Right cardiac atrium (tissue), 5 donors: ENCODE measurements at regions not wholly inside any gene's neighbourhood (a gene's known extent, or its start where the extent isn't known, plus 50 kb on each side); places are given as distances from the start of the nearest gene placed in this dataset.

Experiments
- ATAC-seq, 2 donors: fragments of 200-7000 bp; cut with Tn5 transposase; one replicate each; pipeline versions ENCODE4 v1.8.0 to v1.9.1; 2020; ENCODE audit warnings: moderate library complexity in 2 of 2, mild to moderate bottlenecking in 1 of 2
- DNase-seq, 3 donors: peaks; one replicate each; pipeline ENCODE4 v3.0.0-alpha.2; 2020
- H3K27ac ChIP-seq: one replicate; pipeline ENCODE4 v1.5.1; 2013; ENCODE audit warnings: mild to moderate bottlenecking, low read length, control low read depth, moderate library complexity
- H3K27me3 ChIP-seq: one replicate; pipeline ENCODE4 v1.6.1; 2013; ENCODE audit not compliant: control insufficient read depth, insufficient read depth
- H3K4me1 ChIP-seq: one replicate; pipeline ENCODE4 v1.6.1; 2013; ENCODE audit warnings: low read length; ENCODE audit not compliant: control insufficient read depth, insufficient read depth
- H3K4me3 ChIP-seq: one replicate; pipeline ENCODE4 v1.5.1; 2013; ENCODE audit warnings: low read length, control low read depth
- H3K9me3 ChIP-seq: one replicate; pipeline ENCODE4 v1.6.1; 2013; ENCODE audit warnings: low read length; ENCODE audit not compliant: control insufficient read depth
- WGBS: extraction: QIAGEN DNeasy Blood & Tissue Kit; methylation state at CpG from one replicate; pipeline ENCODE4 v1.1.7; 2013; 5-methylcytosine and 5-hydroxymethylcytosine counted together
- intact Hi-C, 4 donors: fragments of 100-400 bp; cut with DNase I; formaldehyde crosslinking; loops; one replicate each; pipeline versions ENCODE4 v1.11.0 to v1.14.0; 2022 to 2023
- donor health status: healthy with polysubstance abuse.
- donor health status: DM: no; HTN: yes; CAD: no.
- donor health status: DM: no; HTN: no; CAD: no.
- donor health status: DM: no; HTN: yes; CAD: no; lungs with severe emphysema.
- donor health status: DM: yes; HTN: yes; CAD: no.

GRCh38 chr4:157818946-157819692 lies 353.7 kb downstream of the GASK1B start:
- Histone ChIP-seq H3K27me3 (no peaks in the 10 kb centered on the region), H3K27ac (no peak overlapping the region), H3K9me3 (no peaks in the 10 kb centered on the region), H3K4me3 (no peak overlapping the region), H3K4me1 (no peaks in the 10 kb centered on the region)
- peak in 1 of 3 donors; percentile 18 for DNase-seq
- intact Hi-C loops, result no loop called here
- no peak for ATAC-seq
- WGBS, result 93% methylated on average over 20 of the region's 20 CpGs

- Histone ChIP-seq H3K4me1 (no peaks in the 10 kb centered on the region), H3K27me3 (no peaks in the 10 kb centered on the region), H3K4me3 (no peak overlapping the region), H3K9me3 (no peaks in the 10 kb centered on the region), H3K27ac (no peak overlapping the region)
- DNase-seq, result no peak
- intact Hi-C loops, result no loop called here
- ATAC-seq, result no peak
Measured at GRCh38 chr4:157810137-157810774, 362.6 kb downstream of the GASK1B start.

- ATAC-seq (no peak), DNase-seq (no peak)
- no peaks in the 10 kb centered on the region for H3K9me3 ChIP-seq
- H3K27me3 ChIP-seq, result no peaks in the 10 kb centered on the region
- WGBS, result 62% methylated on average over 6 of the region's 6 CpGs
- no peak overlapping the region for H3K4me3 ChIP-seq
- H3K27ac ChIP-seq, result no peak overlapping the region
- no peaks in the 10 kb centered on the region for H3K4me1 ChIP-seq
- intact Hi-C loops, result no loop called here
Measured at GRCh38 chr4:157808796-157809383, 363.9 kb downstream of the GASK1B start.

GRCh38 chr4:157806184-157806583 lies 366.6 kb downstream of the GASK1B start:
- 87% methylated on average over 2 of the region's 2 CpGs for WGBS
- Histone ChIP-seq H3K4me1 (no peaks in the 10 kb centered on the region), H3K4me3 (no peak overlapping the region), H3K9me3 (no peaks in the 10 kb centered on the region), H3K27ac (no peak overlapping the region), H3K27me3 (no peaks in the 10 kb centered on the region)
- intact Hi-C loops, result no loop called here
- DNase-seq (no peak), ATAC-seq (no peak)

GRCh38 chr4:157804986-157805385 lies 367.8 kb downstream of the GASK1B start:
- no peak for ATAC-seq

GRCh38 chr4:157803845-157804521 lies 368.8 kb downstream of the GASK1B start:
- Histone ChIP-seq H3K9me3 (no peaks in the 10 kb centered on the region), H3K27me3 (no peaks in the 10 kb centered on the region), H3K4me1 (no peaks in the 10 kb centered on the region), H3K4me3 (no peak overlapping the region), H3K27ac (no peak overlapping the region)
- ATAC-seq (no peak), DNase-seq (no peak)
- intact Hi-C loops, result no loop called here
- WGBS, result 38% methylated on average over 1 of the region's 1 CpG

More at GRCh38 chr4:157804986-157805385, 367.8 kb downstream of the GASK1B start:
- no peak overlapping the region for H3K4me3 ChIP-seq
- H3K27me3 ChIP-seq, result no peaks in the 10 kb centered on the region
- H3K9me3 ChIP-seq, result no peaks in the 10 kb centered on the region
- DNase-seq, result no peak
- H3K4me1 ChIP-seq, result no peaks in the 10 kb centered on the region
- H3K27ac ChIP-seq, result no peak overlapping the region
- intact Hi-C loops, result no loop called here

- H3K27me3 ChIP-seq, result no peaks in the 10 kb centered on the region
- no peaks in the 10 kb centered on the region for H3K4me1 ChIP-seq
- H3K27ac ChIP-seq, result no peak overlapping the region
- intact Hi-C loops, result no loop called here
- 54% methylated on average over 3 of the region's 3 CpGs for WGBS
- no peaks in the 10 kb centered on the region for H3K9me3 ChIP-seq
- DNase-seq (no peak), ATAC-seq (no peak)
- no peak overlapping the region for H3K4me3 ChIP-seq
Measured at GRCh38 chr4:157803421-157803820, 369.4 kb downstream of the GASK1B start.

- H3K9me3 ChIP-seq, result no peaks in the 10 kb centered on the region
- no peak for ATAC-seq
- intact Hi-C loops, result no loop called here
- no peak overlapping the region for H3K4me3 ChIP-seq
- H3K4me1 ChIP-seq, result no peaks in the 10 kb centered on the region
- 80% methylated on average over 1 of the region's 1 CpG for WGBS
- no peak for DNase-seq
- no peaks in the 10 kb centered on the region for H3K27me3 ChIP-seq
- H3K27ac ChIP-seq, result no peak overlapping the region
Measured at GRCh38 chr4:157795495-157795894, 377.3 kb downstream of the GASK1B start.

- DNase-seq (no peak), ATAC-seq (no peak)
- Histone ChIP-seq H3K4me1 (no peaks in the 10 kb centered on the region), H3K4me3 (no peak overlapping the region), H3K27ac (no peak overlapping the region), H3K9me3 (no peaks in the 10 kb centered on the region), H3K27me3 (no peaks in the 10 kb centered on the region)
- intact Hi-C loops, result no loop called here
Measured at GRCh38 chr4:157792716-157793115, 380.1 kb downstream of the GASK1B start.

- Histone ChIP-seq H3K27me3 (no peaks in the 10 kb centered on the region), H3K4me1 (no peaks in the 10 kb centered on the region), H3K27ac (no peak overlapping the region), H3K4me3 (no peak overlapping the region), H3K9me3 (no peaks in the 10 kb centered on the region)
- intact Hi-C loops, result no loop called here
- ATAC-seq (no peak), DNase-seq (no peak)
- WGBS, result 69% methylated on average over 1 of the region's 1 CpG
Measured at GRCh38 chr4:157791236-157791635, 381.6 kb downstream of the GASK1B start.

- no peaks in the 10 kb centered on the region for H3K9me3 ChIP-seq
- DNase-seq, result no peak
- WGBS, result 89% methylated on average over 2 of the region's 2 CpGs
Measured at GRCh38 chr4:157787618-157788017, 385.2 kb downstream of the GASK1B start.

More at GRCh38 chr4:157787618-157788017, 385.2 kb downstream of the GASK1B start:
- Histone ChIP-seq H3K4me3 (no peak overlapping the region), H3K27me3 (no peaks in the 10 kb centered on the region), H3K27ac (no peak overlapping the region), H3K4me1 (no peaks in the 10 kb centered on the region)
- no peak for ATAC-seq
- intact Hi-C loops, result no loop called here
